MM.1S (cell line): ENCODE measurements at regions not wholly inside any gene's neighbourhood (a gene's known extent, or its start where the extent isn't known, plus 50 kb on each side); places are given as distances from the start of the nearest gene placed in this dataset.

ENCODE experiments used
- DNase-seq: peaks from one replicate; pipeline ENCODE4 v3.0.0-alpha.2; 2015
- H2AFZ ChIP-seq: fragments of 300-600 bp; sonication (generic); 2 replicates; pipeline ENCODE4 v1.6.0; 2016; ENCODE audit warnings: antibody characterized with exemption, low read length
- H3F3A ChIP-seq: fragments of 300-600 bp; sonication (generic); 2 replicates; pipeline ENCODE4 v1.6.1; 2016; ENCODE audit warnings: mild to moderate bottlenecking, antibody characterized with exemption, low read length, moderate library complexity, mixed read lengths; ENCODE audit not compliant: insufficient read depth
- H3K27ac ChIP-seq: fragments of 300-600 bp; sonication (generic); 2 replicates; pipeline ENCODE4 v1.5.1; 2016; ENCODE audit warnings: mild to moderate bottlenecking, low read length
- H3K27me3 ChIP-seq: fragments of 300-600 bp; sonication (generic); replicated peaks from 2 replicates; pipeline ENCODE4 v1.6.0; 2016; ENCODE audit warnings: low read length; ENCODE audit not compliant: insufficient read depth
- H3K36me3 ChIP-seq: fragments of 300-600 bp; sonication (generic); replicated peaks from 2 replicates; pipeline ENCODE4 v1.6.1; 2016; ENCODE audit warnings: mild to moderate bottlenecking, low read length, mixed read lengths; ENCODE audit not compliant: insufficient read depth
- H3K4me1 ChIP-seq: fragments of 300-600 bp; sonication (generic); 2 replicates; pipeline ENCODE4 v1.6.1; 2016; ENCODE audit warnings: low read length, mixed read lengths
- H3K4me2 ChIP-seq: fragments of 300-600 bp; sonication (generic); 2 replicates; pipeline ENCODE4 v1.6.0; 2016; ENCODE audit warnings: low read depth, low read length
- H3K4me3 ChIP-seq: fragments of 300-600 bp; sonication (generic); 2 replicates; pipeline ENCODE4 v1.5.1; 2016; ENCODE audit warnings: low read length, mixed read lengths
- H3K79me2 ChIP-seq: fragments of 300-600 bp; sonication (generic); 2 replicates; pipeline ENCODE4 v1.6.1; 2016; ENCODE audit warnings: mixed run types, low read length, mixed read lengths
- H3K9ac ChIP-seq: fragments of 300-600 bp; sonication (generic); 2 replicates; pipeline ENCODE4 v1.6.1; 2016; ENCODE audit warnings: low read length, mixed read lengths
- H3K9me2 ChIP-seq: fragments of 300-600 bp; sonication (generic); replicated peaks from 2 replicates; pipeline ENCODE4 v1.6.1; 2016; ENCODE audit warnings: mild to moderate bottlenecking, low read length, mixed read lengths; ENCODE audit not compliant: insufficient read depth
- H3K9me3 ChIP-seq: fragments of 300-600 bp; sonication (generic); replicated peaks from 2 replicates; pipeline ENCODE4 v1.6.1; 2016; ENCODE audit warnings: mild to moderate bottlenecking, low read length, mixed read lengths; ENCODE audit not compliant: insufficient read depth
- H4K20me1 ChIP-seq: fragments of 300-600 bp; sonication (generic); 2 replicates; pipeline ENCODE4 v1.6.1; 2016; ENCODE audit warnings: mild to moderate bottlenecking, low read length, moderate library complexity, mixed read lengths; ENCODE audit not compliant: insufficient read depth
- CTCF ChIP-seq: fragments of 300-600 bp; sonication (generic); IDR thresholded peaks from 2 replicates; pipeline ENCODE4 v1.5.1; 2016; ENCODE audit warnings: antibody characterized with exemption, low read length, mixed read lengths
- EZH2 ChIP-seq: fragments of 300-600 bp; sonication (generic); optimal IDR thresholded peaks from 2 replicates; pipeline ENCODE3; 2017; ENCODE audit warnings: low read depth, mild to moderate bottlenecking, antibody characterized with exemption, low read length, mixed read lengths
- EZH2phosphoT487 ChIP-seq: fragments of 300-600 bp; sonication (generic); IDR thresholded peaks from 2 replicates; pipeline ENCODE4 v1.6.1; 2018; ENCODE audit warnings: antibody characterized with exemption, low read length

DNA sequence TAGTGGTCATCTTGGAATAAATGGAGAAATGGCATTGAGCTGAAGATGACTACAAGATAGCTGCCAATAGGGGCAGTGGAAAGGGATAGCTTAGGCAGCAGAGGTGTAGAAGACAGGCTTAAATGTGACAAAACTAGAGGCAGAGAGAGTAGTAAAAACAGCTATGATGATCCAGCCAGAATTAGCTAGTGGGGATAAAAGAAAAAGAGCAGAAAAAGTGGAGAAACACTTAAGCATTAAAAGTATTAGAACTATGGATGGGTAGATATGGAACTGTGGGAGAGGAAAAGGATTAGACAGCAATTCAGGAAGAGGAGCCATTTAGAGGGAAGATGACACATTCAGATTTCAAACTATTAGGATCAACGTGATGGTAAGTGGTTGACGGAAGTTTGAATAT is 202.5 kb upstream of the SAMSN1 start:
- H3K9me3 ChIP-seq = no peaks in the 10 kb centered on the region
- TF ChIP-seq CTCF = no peak
- H3K4me3 ChIP-seq = no peak overlapping the region
- no peaks in the 10 kb centered on the region for H3F3A ChIP-seq
- H3K9me2 ChIP-seq = no peaks in the 10 kb centered on the region
- no peak for DNase-seq
- H3K9ac ChIP-seq = no peak overlapping the region
- no peak overlapping the region for H2AFZ ChIP-seq
- H3K79me2 ChIP-seq = no peaks in the 10 kb centered on the region
- peaks cover 6% of the 10 kb centered on the region for H3K4me1 ChIP-seq
- no peaks in the 10 kb centered on the region for H3K36me3 ChIP-seq
- no peak overlapping the region for H3K4me2 ChIP-seq
- no peaks in the 10 kb centered on the region for H4K20me1 ChIP-seq
- no peak overlapping the region for H3K27ac ChIP-seq
- H3K27me3 ChIP-seq = no peaks in the 10 kb centered on the region

DNA sequence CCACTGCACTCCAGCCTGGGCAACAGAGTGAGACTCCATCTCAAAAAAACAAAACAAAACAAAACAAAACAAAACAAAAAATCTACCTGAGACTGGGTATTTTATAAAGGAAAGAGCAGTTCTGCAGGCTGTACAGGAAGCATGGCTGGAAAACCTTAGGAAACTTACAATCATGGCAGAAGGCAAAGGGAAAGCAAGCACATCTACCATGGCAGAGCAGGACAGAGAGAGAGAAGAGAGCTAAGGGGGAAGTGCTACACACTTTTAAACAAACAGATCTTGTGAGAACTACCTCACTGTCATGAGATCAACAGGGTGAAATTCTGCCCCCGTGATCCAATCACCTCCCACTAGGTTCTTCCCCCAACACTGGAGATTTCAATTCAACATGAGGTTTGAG is 198.3 kb upstream of the SAMSN1 start:
- Histone ChIP-seq H2AFZ (no peak overlapping the region), H3K4me2 (no peak overlapping the region), H3K79me2 (no peaks in the 10 kb centered on the region), H3K27ac (no peak overlapping the region), H3K9me2 (no peaks in the 10 kb centered on the region), H3K9me3 (no peaks in the 10 kb centered on the region), H3K4me1 (no peaks in the 10 kb centered on the region), H3K9ac (no peak overlapping the region), H4K20me1 (no peaks in the 10 kb centered on the region), H3K36me3 (no peaks in the 10 kb centered on the region), H3K27me3 (no peaks in the 10 kb centered on the region), H3K4me3 (no peak overlapping the region), H3F3A (no peaks in the 10 kb centered on the region)
- TF ChIP-seq EZH2 (no peak), EZH2phosphoT487 (no peak), CTCF (no peak)
- no peak for DNase-seq

DNA sequence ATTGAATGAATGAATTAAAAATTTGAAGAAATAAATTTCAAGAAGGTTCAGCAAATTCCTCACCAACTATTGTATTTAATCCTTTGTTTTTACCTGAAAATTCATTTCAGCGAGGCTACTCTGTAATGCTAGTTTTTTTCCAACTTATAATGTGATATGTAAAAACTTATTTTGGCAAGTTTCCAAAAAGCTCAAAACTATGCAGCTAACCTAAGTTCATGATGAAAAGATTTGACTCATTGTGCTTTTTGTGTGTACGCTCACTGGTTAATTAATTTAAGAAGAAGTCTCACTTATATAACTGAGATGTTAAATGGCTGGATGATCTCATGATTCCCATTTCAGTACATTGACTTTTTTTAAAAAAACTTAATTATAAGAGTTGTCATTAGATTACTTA is 196.0 kb upstream of the SAMSN1 start:
- Histone ChIP-seq H3K9me2 (no peaks in the 10 kb centered on the region), H3K4me2 (no peak overlapping the region), H3K27ac (no peak overlapping the region), H3K4me1 (peaks cover 8% of the 10 kb centered on the region), H3K79me2 (no peaks in the 10 kb centered on the region), H2AFZ (no peak overlapping the region), H3K36me3 (no peaks in the 10 kb centered on the region), H4K20me1 (no peaks in the 10 kb centered on the region), H3K4me3 (no peak overlapping the region), H3K9me3 (no peaks in the 10 kb centered on the region), H3F3A (no peaks in the 10 kb centered on the region), H3K9ac (no peak overlapping the region), H3K27me3 (no peaks in the 10 kb centered on the region)
- DNase-seq = no peak
- no peak for TF ChIP-seq EZH2
- TF ChIP-seq CTCF = no peak
- TF ChIP-seq EZH2phosphoT487 = no peak
